ENCODE measurements at regions not wholly inside any gene's neighbourhood (a gene's known extent, or its start where the extent isn't known, plus 50 kb on each side); places are given as distances from the start of the nearest gene placed in this dataset.

DNA sequence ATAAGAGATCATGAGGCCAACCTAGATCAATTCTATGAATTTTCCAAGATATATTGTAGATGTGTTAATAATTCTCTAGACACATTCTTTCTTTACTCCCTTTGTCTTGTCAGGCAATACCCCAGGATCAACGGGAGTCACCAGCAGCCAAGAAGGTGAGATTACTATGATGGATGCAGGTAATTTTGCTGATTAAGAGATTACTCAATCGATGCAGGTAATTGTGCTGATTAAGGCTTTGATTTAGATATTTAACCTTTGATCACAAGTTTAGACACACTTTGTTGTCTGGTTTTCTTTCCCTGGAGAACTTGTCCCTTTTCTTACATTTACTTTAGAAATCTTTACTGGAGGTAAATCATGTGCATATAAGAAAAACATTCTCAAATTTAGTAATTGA lies 134.3 kb upstream of the CNTN1 start:
- DNase-seq (ENCODE audit: low spot score), result no peak

DNA sequence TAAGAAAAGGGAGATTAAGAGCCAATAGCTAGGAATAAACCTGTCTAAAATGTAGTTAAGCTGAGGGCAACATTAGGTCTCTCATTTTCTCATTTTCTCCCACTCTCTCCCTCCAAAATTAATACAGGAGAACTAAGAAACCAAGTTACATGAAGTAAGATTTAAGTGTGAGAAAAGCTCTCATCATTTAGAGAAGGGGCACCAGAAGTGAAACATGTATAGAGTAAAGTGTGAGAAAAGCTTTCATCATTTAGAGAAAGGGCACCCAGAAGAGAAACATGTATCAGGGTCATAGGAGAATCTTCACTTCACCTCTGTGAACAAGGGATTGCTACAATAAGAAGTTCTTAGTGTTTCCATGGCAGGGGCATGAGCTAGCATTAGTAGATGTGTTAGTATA lies 132.4 kb upstream of the CNTN1 start:
- DNase-seq (ENCODE audit: low spot score), result no peak

DNA sequence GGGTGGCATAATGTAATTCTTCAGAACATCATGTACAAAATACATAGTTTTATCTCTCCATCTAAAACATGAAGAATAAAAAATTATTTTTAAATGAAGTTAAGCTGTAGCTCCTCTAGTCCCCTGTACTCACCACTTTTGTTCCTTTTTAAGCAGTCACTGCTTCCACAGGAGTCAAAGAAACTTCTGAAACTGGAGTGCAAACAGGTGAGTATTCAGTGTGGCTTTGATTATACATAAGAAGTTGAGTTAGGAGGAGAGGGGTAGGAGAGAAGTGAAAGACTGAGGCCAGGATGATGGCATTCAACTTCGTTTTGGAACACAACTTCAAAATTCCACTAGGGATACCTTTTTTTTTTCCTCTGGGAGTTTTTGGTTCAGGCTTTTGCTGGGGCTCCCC lies 131.4 kb upstream of the CNTN1 start:
- DNase-seq (ENCODE audit: low spot score), result no peak

DNA sequence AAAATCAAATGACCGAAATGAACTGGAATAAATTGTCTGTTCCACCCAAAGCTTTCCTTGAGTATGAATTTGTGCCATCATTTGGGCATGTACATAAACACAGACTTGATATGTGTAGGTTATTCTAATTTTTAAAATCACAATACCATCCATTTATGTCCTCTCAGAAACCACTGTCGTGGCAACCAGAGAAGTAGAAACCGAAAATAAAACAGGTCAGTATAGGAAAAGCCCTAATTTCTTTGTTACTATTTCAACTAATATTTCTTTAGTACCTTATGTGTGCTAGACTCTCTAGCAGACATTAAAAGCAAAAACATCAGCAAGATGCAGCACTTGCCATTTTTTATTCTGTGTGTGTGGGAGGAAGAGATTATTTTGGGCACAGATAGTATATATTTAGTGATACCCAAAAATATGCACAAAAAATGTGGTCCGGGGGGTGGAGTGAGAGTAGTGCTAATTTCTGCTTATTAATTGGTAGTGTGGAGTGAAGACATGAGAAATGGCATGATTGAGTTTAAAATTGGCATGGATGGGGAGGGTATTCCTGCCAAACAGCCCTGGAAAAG lies 130.8 kb upstream of the CNTN1 start:
- no peak for DNase-seq (ENCODE audit: low spot score)

DNA sequence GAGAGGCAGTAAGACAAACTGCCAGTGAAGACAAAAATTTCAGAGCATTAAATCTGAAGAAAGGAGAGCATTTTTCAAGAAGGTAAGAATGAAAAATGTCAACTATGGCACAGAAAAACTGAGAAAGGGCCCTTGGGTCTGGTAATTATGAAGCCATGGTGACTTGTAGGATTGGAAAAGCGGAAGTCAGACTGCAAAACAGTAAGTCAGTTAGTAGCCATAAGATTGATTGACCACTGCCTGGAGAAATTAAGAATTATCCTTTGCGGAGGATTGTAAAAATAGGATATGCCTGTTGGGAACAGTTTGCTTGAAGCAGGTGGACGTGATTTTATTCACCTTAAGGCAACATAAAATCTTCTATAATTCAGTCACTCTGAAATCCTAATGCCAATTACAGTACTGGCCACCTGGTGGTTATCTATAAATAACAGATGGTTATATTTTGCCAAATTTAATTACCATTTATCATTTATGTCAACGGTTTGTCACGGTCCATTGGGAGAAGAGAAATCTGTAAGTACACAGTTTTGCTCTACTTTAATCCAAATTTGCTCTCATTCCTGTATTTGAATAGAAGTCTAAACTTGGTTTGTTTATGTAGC lies 127.1 kb upstream of the CNTN1 start:
- no peak for DNase-seq (ENCODE audit: low spot score)

DNA sequence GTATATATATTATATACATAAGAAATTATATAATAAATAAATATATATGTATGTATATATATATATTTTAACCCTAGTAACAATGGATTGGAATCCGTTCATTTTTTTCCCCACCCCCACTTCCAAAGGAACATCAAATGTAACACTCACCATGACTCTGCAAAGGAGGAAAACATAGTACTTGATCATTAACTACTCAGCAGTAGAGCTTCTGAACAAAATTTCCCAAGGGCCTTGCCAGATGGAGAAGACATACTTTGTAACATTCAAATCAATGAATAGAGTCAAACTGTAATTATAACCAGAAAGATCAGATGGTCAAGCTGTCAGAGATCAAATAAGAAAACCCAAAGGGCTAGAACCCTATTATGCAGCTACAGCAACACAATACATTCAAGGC lies 126.0 kb upstream of the CNTN1 start:
- DNase-seq (ENCODE audit: low spot score), result no peak

DNA sequence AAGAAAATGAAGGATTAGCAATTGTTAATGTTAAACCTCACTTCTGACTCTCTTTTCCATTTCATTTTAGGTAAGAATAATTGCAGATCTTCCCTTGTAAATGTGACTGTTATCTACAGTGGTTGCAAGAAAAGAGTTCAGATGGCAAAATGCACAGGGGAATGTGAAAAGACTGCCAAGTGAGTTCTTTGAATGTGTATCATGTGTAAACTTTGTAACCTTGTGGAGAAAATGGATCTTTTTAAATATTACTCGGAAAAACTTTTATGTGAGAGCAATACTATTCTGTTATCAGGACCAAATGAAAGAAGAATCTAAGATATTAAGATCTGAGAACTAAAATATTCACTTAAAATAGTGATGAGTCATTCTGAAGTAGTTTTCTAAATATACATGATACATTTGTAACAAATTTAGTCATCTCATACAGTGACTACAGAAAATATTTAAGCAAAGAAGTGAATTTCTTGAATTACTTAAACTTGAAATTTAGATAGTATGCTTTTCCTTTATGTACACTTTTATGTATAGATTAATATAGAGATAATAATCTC lies 122.5 kb upstream of the CNTN1 start:
- no peak for DNase-seq (ENCODE audit: low spot score)

DNA sequence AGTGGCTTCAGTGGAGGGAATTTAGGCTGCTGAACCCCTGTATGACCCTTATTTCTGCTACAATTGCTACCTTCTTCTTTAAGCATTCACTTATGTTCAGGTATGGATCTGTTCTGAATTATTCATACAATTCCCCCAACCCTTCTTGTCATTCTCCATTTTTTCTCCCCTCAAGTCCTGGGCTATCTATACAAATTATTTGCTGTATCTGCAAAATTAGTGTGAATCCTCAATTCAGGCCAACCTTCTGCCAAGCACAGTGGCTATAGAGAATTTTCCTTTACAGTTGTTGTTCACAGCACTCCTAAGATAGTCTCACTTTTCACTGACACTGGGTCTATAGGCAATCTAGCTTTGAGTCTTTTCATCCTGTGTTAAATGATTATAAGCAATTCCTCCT lies 119.2 kb upstream of the CNTN1 start:
- DNase-seq (ENCODE audit: low spot score), result no peak

DNA sequence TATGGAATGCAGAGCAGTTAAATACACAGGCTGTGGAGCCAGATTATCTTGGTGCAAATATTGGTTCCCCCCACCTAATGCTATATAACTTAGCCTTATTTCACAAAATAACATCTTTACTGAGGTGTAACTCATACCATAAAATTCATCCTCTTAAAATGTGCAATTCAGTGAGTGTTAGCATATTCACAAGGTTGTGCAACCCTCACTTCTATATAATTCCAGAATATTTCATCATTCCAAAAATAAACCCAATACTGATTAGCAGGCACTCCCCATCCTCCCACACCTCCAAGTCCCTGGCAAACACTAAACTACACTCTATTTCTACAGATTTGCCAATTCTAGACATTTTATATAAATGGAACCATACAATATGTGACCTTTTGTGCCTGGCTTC lies 116.3 kb upstream of the CNTN1 start:
- DNase-seq (ENCODE audit: low spot score), result no peak

DNA sequence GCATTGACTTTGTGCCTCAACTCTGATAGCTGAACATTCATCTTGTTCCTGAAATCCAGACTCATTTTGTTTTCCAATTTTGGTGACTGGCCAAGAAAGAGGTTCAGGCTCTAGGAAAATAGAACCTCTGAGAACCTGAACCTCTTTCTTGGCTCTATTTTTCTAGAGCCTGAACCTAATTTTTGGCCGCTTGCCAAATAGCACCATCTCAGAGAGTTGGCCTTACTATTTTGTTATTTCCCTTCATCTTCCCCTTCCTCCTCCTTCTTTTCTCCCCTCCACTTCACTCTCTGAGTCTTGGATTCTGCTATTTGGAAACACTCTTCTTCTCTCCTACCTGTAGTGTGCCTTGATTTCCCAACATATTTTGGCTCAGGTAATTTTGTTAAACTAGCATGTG lies 114.4 kb upstream of the CNTN1 start:
- DNase-seq (ENCODE audit: low spot score), result no peak

DNA sequence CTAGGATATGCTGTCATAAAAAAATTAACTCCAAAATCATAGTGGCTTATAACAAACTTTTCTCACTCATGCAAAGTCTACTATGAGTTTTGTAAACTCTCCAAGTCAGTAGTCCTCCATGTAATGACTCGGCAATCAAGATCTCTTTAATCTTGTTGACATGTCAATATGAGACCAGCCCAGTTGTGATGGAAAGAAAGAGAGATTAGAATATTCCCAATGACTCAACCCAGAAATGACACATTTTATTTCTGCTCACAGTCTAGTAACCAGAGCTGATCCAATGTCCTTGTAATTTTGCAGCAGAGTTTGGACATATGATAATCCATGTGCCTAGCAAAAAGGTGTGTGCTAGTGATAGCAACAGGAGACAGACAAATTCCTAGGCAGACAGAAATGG lies 112.6 kb upstream of the CNTN1 start:
- DNase-seq (ENCODE audit: low spot score), result no peak

DNA sequence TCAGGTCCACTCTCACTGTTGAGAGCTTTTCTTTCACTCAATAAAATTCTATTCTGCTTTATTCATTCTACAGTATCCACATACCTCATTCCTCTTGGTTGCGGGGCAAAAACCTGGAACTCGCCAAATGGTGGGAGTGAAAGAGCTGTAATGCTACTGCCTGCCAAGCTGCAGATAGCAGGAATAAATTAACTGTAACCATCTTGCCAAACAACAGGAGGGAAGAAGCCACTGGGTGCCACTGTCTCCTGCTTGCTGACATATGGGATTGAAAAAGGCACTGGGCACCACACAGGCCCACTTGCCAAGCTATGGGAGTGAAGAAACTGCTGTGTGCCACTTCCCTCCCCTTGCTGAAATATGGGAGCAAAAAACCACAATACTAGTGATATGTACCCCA lies 111.9 kb upstream of the CNTN1 start:
- no peak for DNase-seq (ENCODE audit: low spot score)

DNA sequence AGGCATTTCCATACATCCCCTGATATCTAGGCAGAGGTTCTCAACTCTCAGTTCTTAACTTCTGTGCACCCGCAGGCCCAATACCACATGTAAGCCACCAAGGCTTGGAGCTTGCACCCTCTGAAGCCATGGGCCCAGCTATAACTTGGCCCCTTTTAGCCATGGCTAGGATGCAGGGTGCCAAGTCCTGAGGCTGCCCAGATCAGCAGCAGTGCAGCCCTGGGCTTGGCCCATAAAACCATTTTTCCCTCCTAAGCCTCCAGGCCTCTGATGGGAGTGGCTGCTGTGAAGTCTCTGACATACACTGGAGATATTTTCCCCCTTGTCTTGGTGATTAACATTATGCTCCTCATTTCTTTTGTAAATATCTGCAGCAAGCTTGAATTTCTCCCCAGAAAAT lies 110.3 kb upstream of the CNTN1 start:
- no peak for DNase-seq (ENCODE audit: low spot score)

DNA sequence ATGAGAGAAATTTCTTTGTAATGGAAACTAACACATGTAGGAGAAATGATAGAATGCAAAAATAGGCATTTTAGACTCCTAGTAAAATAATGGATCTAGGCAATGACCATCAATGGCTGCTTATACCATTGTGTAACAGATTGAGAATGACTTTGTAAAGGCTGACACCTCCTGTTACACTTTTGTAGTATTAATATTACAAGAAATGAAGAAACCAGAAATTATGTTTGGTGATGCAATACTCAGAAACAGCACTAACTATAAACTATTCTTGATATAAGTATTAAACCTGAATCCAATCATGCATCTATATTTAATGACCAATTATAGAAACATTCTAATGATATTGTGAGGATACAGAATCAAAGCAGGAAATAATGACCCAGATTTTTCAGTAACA lies 108.5 kb upstream of the CNTN1 start:
- no peak for DNase-seq (ENCODE audit: low spot score)

DNA sequence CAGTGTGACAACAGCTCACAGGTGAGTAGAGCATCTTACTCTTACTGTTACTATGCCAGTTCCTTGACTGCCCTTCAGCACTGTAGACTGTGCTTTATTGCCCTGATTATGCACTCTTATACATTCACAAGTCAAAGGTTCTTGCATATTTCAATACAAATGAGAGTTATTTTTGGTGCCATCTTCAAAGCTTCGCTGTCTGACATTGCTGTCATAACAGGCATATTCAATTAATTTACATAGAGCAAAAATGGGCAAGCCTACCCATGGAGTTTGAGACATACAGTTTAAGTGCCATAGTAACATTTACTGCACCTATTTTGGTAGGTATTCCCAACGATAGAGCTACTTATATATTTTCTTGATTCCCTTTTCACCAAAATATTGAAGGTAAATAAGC lies 107.5 kb upstream of the CNTN1 start:
- DNase-seq (ENCODE audit: low spot score), result no peak

DNA sequence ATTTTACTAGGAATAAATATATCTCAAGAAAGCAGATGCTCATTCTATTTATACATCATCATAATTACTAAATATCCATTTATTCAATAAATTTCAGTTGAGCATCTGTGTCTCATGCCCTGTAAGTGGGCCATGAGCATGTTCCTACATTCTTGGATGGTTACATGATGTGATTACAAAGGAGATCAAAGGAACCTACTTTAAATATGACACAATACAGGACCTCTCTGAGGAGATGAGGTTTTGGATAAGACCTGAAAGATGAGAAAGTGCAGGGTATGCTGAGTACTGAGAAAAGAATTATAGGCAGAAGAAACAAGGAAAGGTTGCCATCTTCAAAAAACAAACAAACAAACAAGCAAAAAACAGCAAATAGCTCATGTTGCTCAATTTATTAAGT lies 105.4 kb upstream of the CNTN1 start:
- DNase-seq (ENCODE audit: low spot score), result no peak

DNA sequence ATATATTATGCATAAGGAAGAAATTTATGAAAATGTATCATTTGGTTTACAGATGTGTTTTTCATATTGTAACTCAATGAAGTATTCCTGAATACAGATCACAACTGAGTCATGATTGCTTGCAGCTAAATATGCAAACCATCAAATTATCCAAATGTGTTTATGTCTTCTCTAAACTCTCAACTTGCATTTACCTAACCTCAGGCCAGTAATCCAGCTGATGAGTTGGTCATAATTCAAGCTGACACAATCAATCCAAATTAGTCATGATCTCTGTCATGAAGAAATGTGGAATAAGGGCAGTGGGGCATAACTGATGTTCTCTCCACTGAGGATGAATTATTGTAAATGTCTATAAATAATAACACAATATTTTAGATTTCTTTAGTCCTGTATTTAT lies 104.8 kb upstream of the CNTN1 start:
- no peak for DNase-seq (ENCODE audit: low spot score)

DNA sequence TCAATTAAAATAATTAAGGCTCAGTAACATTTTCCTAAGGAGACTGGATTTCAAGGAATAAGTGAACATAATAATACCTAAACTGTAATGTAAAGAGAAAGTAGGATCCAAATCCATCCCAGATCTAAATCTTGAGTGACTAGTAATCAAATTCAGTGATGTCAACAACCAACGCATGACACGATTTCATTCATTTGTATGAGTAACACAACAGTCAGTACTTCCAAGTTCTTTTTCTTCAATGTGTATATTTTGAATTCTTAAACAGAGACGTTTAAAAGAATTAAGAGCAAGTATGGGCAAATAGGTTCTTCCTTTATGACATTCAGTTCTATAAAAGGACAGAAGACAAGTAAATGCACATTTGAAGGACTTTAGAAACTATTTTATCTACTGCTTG lies 104.3 kb upstream of the CNTN1 start:
- DNase-seq (ENCODE audit: low spot score), result no peak

DNA sequence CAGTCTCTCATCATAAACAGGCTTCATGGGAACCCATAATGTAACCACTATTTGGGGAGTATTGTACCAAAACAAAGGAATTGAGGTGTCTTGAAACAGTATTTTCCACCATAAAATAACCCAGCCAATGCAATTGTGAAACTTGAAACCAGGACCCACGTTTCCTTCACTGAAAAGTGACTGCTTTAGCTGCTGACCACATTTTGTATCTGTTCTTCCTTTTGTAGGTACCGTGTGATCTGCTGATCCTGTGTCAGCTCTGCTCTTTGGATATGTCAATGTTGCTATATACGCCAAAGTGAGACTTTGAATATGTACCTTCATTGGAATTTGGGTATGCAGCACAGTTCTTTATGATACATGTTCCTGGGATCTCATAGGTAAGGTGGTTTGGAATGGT lies 95.1 kb upstream of the CNTN1 start:
- no peak for DNase-seq (ENCODE audit: low spot score)

DNA sequence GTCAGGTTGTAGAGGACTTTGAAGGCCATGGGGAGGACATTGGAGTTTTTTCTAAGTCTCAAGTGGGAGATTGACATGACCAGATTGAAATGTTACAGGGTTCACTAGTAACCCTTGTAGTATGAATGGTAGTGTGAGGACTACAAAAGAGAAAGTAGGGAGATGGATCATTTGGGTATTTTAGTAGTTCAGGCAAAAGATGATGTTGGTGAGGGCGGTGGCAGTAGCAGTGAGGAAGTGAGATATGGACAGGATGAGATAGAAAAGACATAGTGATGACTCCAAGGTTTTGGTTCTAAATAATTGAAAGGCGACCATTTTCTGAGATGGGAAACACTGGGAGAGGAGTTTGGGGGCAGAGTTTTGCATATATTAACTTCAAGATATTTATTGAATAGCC lies 94.2 kb upstream of the CNTN1 start:
- DNase-seq (ENCODE audit: low spot score), result no peak

DNA sequence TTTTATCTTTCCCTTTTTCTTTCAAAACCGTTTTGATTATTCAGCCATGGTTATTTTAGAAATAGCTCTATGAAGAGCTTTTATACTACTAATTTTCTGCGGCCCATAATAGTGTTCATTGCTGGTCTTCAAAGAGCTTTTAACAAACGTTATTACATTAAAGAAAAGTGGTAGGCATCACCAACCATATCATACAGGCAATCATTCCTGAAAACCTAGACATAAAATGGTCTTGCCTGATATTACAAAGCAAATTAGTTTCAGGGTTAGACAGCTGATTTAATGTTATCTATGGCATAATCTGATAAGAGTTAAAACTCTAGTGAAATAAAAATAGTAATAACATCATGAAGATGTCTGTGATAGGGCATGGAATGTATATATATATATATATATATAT lies 89.7 kb upstream of the CNTN1 start:
- DNase-seq (ENCODE audit: low spot score), result no peak

DNA sequence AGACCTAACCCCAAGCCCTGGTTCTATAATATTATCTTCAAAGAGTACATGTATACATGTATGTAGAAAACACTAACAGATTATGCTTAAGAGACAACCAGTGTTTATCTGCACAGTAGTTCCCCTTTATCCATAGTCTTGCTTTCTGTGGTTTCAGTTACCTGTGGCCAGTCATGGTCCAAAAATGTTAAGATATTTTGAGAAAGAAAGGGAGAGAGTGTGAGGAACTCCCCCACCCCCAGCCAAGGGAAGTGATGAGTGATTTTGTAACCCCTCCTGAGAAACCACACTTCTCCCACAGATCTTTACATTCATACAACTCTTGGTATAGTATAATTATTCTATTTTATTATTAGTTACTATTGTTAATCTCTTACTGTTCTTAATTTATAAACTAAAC lies 77.3 kb upstream of the CNTN1 start:
- no peak for DNase-seq (ENCODE audit: low spot score)

DNA sequence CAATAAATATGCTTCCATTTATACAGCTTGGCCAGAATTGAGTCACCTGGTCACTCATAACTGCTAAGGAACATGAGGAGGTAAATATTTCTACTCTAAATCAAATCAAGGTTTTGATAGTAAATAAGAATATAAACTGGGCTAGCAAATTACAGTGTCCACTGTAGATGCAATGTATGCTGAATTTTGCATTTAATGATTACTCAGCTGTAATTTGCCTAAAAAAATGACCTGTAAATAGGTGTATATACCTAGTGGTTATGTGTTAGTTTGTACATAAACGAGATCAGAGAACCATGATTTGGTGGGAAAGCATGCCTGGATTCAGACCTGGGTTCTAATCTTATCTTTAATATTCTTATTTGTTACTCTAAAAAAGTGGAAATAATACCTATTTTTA lies 76.6 kb upstream of the CNTN1 start:
- no peak for DNase-seq (ENCODE audit: low spot score)

DNA sequence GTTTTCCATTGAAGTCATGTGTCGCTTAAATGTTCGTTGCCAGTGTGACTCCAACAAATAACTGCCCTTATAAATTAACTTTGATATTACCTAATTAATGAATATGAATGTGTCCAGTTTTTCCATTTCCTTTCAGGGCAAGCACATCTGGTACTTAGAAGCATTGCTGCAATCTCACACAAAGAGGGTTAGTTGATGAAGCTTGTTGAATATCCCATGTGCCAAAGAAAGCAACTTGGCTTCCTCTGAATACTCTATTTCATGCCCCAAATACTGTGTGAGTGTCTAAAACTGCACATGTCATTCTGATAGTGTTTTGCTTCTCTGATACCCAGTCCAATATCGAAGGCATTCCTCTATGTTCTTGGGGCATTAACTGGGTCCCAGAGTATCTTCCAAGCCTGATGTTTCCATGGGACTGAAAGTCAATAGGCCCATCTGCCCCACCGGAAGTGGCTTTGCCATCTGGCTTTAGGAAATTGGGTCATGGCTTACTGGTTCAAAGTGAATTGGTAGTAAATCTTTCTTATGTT lies 75.8 kb upstream of the CNTN1 start:
- no peak for DNase-seq (ENCODE audit: low spot score)

All from germinal center (tissue), 1 donor.